Breast epithelium (tissue), 4 donors: ENCODE measurements at regions not wholly inside any gene's neighbourhood (a gene's known extent, or its start where the extent isn't known, plus 50 kb on each side); places are given as distances from the start of the nearest gene placed in this dataset.

ENCODE experiments used
- DNase-seq, 2 donors: peaks; one replicate each; pipeline ENCODE4 v3.0.0-alpha.2; 2019; ENCODE audit warnings: low spot score in 2 of 2
- H3K27ac ChIP-seq, 2 donors: fragments of 200-600 bp; sonication (generic) in 1 of 2; one replicate each; pipeline ENCODE4 v1.5.1; 2016 to 2019; ENCODE audit warnings: mild to moderate bottlenecking in 1 of 2
- H3K27me3 ChIP-seq, 2 donors: fragments of 200-600 bp; sonication (generic) in 1 of 2; one replicate each; pipeline versions ENCODE4 v1.5.1 to v1.6.0; 2017 to 2019; ENCODE audit warnings: control low read depth in 1 of 2, mild to moderate bottlenecking in 1 of 2
- H3K36me3 ChIP-seq: fragments of 200-600 bp; one replicate; pipeline ENCODE4 v1.5.1; 2019
- H3K4me1 ChIP-seq, 2 donors: fragments of 200-600 bp; sonication (generic); one replicate each; pipeline ENCODE4 v1.5.1; 2016 to 2019; ENCODE audit warnings: control low read depth in 1 of 2
- H3K4me3 ChIP-seq, 3 donors: fragments of 200-600 bp; sonication (generic); 1 replicate in 2 of 3; 2 replicates in 1 of 3; pipeline ENCODE4 v1.5.1; 2016 to 2019; ENCODE audit warnings: mild to moderate bottlenecking in 3 of 3, moderate library complexity in 2 of 3
- H3K9me3 ChIP-seq, 2 donors: fragments of 200-600 bp; sonication (generic) in 1 of 2; one replicate each; pipeline ENCODE4 v1.5.1; 2016 to 2019; ENCODE audit warnings: control low read depth in 1 of 2
- CTCF ChIP-seq, 3 donors: fragments of 450-650 bp; IDR thresholded peaks; one replicate each; pipeline ENCODE4 v1.5.1; 2016 to 2017; ENCODE audit warnings: antibody characterized with exemption in 3 of 3, mild to moderate bottlenecking in 3 of 3, moderate library complexity in 3 of 3
- POLR2A ChIP-seq: fragments of 450-650 bp; IDR thresholded peaks from one replicate; pipeline ENCODE4 v1.6.1; 2016; ENCODE audit warnings: antibody characterized with exemption, mild to moderate bottlenecking, moderate library complexity
- POLR2AphosphoS5 ChIP-seq, 3 donors: sonication (generic); formaldehyde crosslinking; IDR thresholded peaks; one replicate each; pipeline ENCODE4 v1.6.1; 2017; ENCODE audit warnings: antibody characterized with exemption in 3 of 3
- intact Hi-C: fragments of 100-400 bp; cut with DNase I; formaldehyde crosslinking; loops from one replicate; pipeline ENCODE4 v1.15.1; 2023; ENCODE audit warnings: low total_unique reads

DNA sequence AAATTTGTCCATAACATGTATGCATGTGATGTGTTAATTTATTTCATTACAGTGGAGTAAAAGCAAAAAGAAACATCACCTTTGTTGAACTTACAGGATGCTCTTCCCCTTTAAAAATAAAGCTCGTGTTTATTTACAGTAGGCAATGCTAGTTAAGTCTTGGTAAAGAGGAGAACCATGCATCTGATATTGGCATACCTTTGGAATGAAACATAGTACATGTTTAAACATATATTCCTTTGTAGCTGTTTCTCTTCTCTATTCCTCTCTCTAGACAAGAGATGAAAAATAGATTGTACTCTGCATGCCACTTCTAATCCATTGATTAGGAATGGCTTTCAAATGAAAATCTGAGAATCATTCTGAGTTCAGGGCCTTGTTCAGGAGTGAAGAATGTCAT, 374.9 kb upstream of the CNTN4 start:
- no peaks in the 10 kb centered on the region for H3K4me1 ChIP-seq
- no peak for TF ChIP-seq CTCF (IDR thresholded peaks at IDR 0.05)
- no peak for TF ChIP-seq POLR2AphosphoS5 (IDR thresholded peaks at IDR 0.05)
- TF ChIP-seq POLR2A = no peak
- no peak for DNase-seq
- H3K27me3 ChIP-seq = no peaks in the 10 kb centered on the region
- intact Hi-C loops = no loop called here
- no peak overlapping the region for H3K4me3 ChIP-seq
- H3K9me3 ChIP-seq = no peaks in the 10 kb centered on the region
- no peak overlapping the region for H3K27ac ChIP-seq
- no peaks in the 10 kb centered on the region for H3K36me3 ChIP-seq

- no peaks in the 10 kb centered on the region for H3K27me3 ChIP-seq
- H3K36me3 ChIP-seq = no peaks in the 10 kb centered on the region
- no peak overlapping the region for H3K27ac ChIP-seq
- intact Hi-C loops = no loop called here
- no peaks in the 10 kb centered on the region for H3K4me1 ChIP-seq
- DNase-seq = no peak
- H3K9me3 ChIP-seq = no peaks in the 10 kb centered on the region
- H3K4me3 ChIP-seq = no peak overlapping the region
- TF ChIP-seq POLR2AphosphoS5 (IDR thresholded peaks at IDR 0.05) (no peak), POLR2A (no peak), CTCF (IDR thresholded peaks at IDR 0.05) (no peak)
Measured at GRCh38 chr3:1726741-1727140, 371.9 kb upstream of the CNTN4 start.

DNA sequence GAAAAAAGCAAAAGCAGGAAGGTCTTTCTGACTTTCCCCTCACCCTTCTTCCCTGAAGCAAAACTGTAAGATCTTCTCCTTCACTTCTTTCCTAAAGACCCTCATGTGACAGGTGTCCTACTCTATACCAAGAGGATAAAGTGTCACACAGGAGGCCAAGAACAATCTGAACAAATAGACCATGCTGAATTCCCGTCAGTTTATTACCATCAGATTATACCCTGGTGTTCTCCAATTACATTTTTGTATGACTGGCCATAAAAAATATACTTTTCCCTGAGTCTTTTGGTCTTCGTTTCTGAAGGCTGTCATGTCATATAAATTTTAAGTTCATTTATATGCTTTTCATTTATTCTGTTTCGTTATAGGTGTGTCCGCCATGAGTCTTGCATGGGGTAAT, 371.4 kb upstream of the CNTN4 start:
- no peaks in the 10 kb centered on the region for H3K9me3 ChIP-seq
- H3K27me3 ChIP-seq = no peaks in the 10 kb centered on the region
- no peak overlapping the region for H3K27ac ChIP-seq
- no peak for DNase-seq
- TF ChIP-seq POLR2AphosphoS5 (IDR thresholded peaks at IDR 0.05) (no peak), POLR2A (no peak), CTCF (IDR thresholded peaks at IDR 0.05) (no peak)
- H3K36me3 ChIP-seq = no peaks in the 10 kb centered on the region
- intact Hi-C loops = no loop called here
- no peak overlapping the region for H3K4me3 ChIP-seq
- no peaks in the 10 kb centered on the region for H3K4me1 ChIP-seq

DNA sequence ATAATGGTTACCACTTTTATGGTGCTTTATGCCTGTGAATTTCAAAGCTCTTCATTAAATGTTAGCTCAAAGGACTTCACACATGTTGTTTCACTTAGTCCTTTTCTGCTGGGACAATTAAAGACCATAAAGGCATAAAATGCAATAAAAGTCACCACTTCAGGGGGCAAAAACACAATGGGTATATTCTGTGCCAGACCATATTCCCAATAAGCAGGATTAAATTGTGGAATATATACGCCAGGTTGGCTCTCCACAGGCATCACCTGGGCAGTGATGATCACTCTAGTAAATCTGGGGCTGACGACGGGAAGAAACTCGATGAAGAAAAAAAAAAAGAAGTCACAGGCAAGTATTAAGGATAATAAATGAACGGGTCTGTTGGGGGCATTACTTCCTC, 370.2 kb upstream of the CNTN4 start:
- intact Hi-C loops = no loop called here

DNA sequence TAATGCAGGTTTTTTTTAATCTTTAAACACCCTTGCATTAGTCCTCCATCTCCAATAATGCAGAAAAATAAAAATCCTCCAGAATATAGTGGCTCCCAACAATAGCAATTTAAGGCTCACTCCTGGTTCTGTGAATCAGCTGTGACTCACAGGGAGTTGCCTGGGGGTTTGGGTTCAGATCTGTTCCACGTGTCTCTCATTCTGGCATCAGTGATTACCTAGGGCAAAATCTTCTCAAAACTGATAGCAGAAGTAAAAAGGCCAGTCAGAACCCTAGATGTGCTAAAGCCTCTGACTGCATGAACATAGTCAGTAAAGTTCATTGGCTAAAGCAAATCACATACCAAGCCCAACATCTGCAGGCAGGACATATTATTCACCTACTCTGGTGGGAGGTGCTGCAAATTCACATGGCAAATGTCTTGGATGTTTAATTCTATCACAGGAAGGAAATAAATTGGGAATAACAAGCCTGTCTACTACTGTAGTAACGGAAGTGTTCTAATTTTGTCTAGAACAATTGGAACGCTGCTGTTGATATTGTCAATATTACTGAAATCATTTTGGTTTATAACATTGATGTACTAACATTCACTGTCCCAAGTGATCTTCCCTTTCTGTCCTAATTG, 364.1 kb upstream of the CNTN4 start:
- Histone ChIP-seq H3K27ac (no peak overlapping the region), H3K4me1 (no peaks in the 10 kb centered on the region), H3K4me3 (no peak overlapping the region), H3K27me3 (no peaks in the 10 kb centered on the region), H3K36me3 (no peaks in the 10 kb centered on the region), H3K9me3 (peaks cover 0 to 15% of the 10 kb centered on the region in 2 donors)
- no peak for TF ChIP-seq POLR2A
- TF ChIP-seq POLR2AphosphoS5 (IDR thresholded peaks at IDR 0.05) = no peak
- TF ChIP-seq CTCF (IDR thresholded peaks at IDR 0.05) = no peak
- intact Hi-C loops = no loop called here
- DNase-seq = no peak

More for the DNA sequence above, 370.2 kb upstream of the CNTN4 start:
- Histone ChIP-seq H3K9me3 (no peaks in the 10 kb centered on the region), H3K4me1 (no peaks in the 10 kb centered on the region), H3K36me3 (no peaks in the 10 kb centered on the region), H3K4me3 (no peak overlapping the region), H3K27me3 (no peaks in the 10 kb centered on the region), H3K27ac (no peak overlapping the region)
- no peak for DNase-seq
- no peak for TF ChIP-seq POLR2A
- TF ChIP-seq POLR2AphosphoS5 (IDR thresholded peaks at IDR 0.05) = no peak
- no peak for TF ChIP-seq CTCF (IDR thresholded peaks at IDR 0.05)
